ENCODE measurements at regions not wholly inside any gene's neighbourhood (a gene's known extent, or its start where the extent isn't known, plus 50 kb on each side); places are given as distances from the start of the nearest gene placed in this dataset.

DNA sequence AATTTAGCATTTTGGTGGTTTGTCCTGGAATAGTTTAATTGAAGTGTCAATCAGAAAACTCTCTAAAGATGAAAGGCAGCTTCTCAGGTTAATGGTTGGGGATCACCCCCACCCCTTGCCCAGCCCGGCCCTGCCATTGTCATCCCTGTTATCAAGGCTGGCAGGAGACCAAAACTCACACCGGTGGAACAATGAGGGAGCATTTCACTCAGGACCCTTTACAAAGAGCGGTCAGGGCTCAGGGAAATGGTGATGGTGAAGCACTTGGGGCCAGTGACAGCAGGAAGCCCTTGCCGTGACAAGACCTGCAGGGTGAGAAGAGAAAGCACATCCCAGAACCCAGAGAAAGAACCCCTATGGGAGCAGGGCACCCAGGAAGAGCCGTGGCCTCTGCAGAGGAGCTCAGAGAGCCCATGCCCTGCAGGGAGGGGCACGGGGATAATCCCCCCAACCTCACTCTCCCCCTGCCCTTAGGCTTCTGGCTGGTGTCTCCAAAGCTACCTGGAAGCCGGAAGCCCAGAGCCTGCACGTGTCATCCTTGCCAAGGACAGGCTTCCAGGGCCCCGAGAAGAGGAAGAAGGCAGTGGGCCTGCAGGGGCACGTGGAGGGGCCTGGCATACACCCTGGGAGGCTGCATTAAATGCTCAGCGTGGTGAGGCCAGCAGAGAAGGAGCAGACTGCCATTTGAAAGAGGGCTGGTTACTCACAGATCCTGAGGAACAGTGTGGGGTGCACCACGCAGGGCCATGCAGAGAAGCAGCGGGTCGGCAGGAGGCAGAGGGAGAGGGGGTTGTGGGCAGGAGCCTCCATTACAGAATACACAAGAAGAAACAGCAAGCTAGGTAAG is 80.6 kb upstream of the PRR20G start:
- H3K36me3 ChIP-seq (ENCODE audit: insufficient read depth, low read length): no peaks in the 10 kb centered on the region
- H3K4me2 ChIP-seq (ENCODE audit: low read length): no peak overlapping the region
- no peak overlapping the region for H3K9ac ChIP-seq (ENCODE audit: low read length)
- no peaks in the 10 kb centered on the region for H4K20me1 ChIP-seq (ENCODE audit: insufficient read depth)
- no peak overlapping the region for H3K27ac ChIP-seq (ENCODE audit: low read length)
- H3F3A ChIP-seq (ENCODE audit: insufficient read depth, low read length, poor library complexity, severe bottlenecking): no peaks in the 10 kb centered on the region
- H3K9me3 ChIP-seq (ENCODE audit: low read length): peaks cover 3% of the 10 kb centered on the region
- no peak overlapping the region for H2AFZ ChIP-seq (ENCODE audit: low read depth, low read length)
- H3K79me2 ChIP-seq (replicated peaks; ENCODE audit: insufficient read depth, low read length): no peaks in the 10 kb centered on the region
- H3K9me2 ChIP-seq (ENCODE audit: insufficient read depth, low read length): no peaks in the 10 kb centered on the region
- TF ChIP-seq TAF1 (IDR thresholded peaks at IDR 0.05; ENCODE audit: low read depth) (no peak), POLR2AphosphoS5 (IDR thresholded peaks at IDR 0.05) (no peak), EP300 (conservative IDR thresholded peaks at IDR 0.05; ENCODE audit: poor library complexity, severe bottlenecking) (no peak), SMC3 (conservative IDR thresholded peaks at IDR 0.05; ENCODE audit: poor library complexity) (no peak), EZH2 (IDR thresholded peaks at IDR 0.05; ENCODE audit: borderline replicate concordance, insufficient read depth, low read length, poor library complexity, severe bottlenecking) (no peak), MXI1 (conservative IDR thresholded peaks at IDR 0.05; ENCODE audit: poor library complexity, severe bottlenecking) (no peak), RAD21 (conservative IDR thresholded peaks at IDR 0.05) (no peak), REST (IDR thresholded peaks at IDR 0.05; ENCODE audit: borderline replicate concordance) (no peak)
- TF ChIP-seq, protein P1, sequence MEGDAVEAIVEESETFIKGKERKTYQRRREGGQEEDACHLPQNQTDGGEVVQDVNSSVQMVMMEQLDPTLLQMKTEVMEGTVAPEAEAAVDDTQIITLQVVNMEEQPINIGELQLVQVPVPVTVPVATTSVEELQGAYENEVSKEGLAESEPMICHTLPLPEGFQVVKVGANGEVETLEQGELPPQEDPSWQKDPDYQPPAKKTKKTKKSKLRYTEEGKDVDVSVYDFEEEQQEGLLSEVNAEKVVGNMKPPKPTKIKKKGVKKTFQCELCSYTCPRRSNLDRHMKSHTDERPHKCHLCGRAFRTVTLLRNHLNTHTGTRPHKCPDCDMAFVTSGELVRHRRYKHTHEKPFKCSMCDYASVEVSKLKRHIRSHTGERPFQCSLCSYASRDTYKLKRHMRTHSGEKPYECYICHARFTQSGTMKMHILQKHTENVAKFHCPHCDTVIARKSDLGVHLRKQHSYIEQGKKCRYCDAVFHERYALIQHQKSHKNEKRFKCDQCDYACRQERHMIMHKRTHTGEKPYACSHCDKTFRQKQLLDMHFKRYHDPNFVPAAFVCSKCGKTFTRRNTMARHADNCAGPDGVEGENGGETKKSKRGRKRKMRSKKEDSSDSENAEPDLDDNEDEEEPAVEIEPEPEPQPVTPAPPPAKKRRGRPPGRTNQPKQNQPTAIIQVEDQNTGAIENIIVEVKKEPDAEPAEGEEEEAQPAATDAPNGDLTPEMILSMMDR (IDR thresholded peaks at IDR 0.05; ENCODE audit: poor library complexity, severe bottlenecking): no peak
- H3K4me3 ChIP-seq (ENCODE audit: low read length): no peak overlapping the region
- H3K27me3 ChIP-seq (ENCODE audit: insufficient read depth, low read depth, low read length): no peaks in the 10 kb centered on the region

DNA sequence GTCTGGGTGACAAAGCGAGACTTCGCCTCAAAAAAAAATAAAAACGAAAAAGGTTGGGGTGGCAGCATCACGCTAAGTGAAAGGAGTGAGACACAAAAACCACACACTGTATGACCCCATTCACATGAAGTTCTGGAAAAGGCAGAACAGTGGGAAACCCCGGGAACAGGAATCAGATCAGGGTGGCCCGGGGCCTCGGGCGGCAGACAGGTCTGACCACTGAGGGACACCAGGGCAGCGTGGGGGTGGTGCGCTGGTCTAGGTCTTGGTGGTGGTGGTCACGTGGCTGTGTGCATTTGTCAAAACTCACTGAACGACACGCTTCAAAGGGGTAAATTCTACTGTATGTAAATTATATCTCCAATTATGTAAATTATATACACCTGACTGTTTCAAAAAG is 79.7 kb upstream of the PRR20G start:
- H3K27ac ChIP-seq (ENCODE audit: low read length): no peak overlapping the region
- no peaks in the 10 kb centered on the region for H3F3A ChIP-seq (ENCODE audit: insufficient read depth, low read length, poor library complexity, severe bottlenecking)
- TF ChIP-seq TAF1 (IDR thresholded peaks at IDR 0.05; ENCODE audit: low read depth) (no peak), SMC3 (conservative IDR thresholded peaks at IDR 0.05; ENCODE audit: poor library complexity) (no peak), EZH2 (IDR thresholded peaks at IDR 0.05; ENCODE audit: borderline replicate concordance, insufficient read depth, low read length, poor library complexity, severe bottlenecking) (no peak), EP300 (conservative IDR thresholded peaks at IDR 0.05; ENCODE audit: poor library complexity, severe bottlenecking) (no peak), RAD21 (conservative IDR thresholded peaks at IDR 0.05) (no peak), REST (IDR thresholded peaks at IDR 0.05; ENCODE audit: borderline replicate concordance) (no peak), POLR2AphosphoS5 (IDR thresholded peaks at IDR 0.05) (no peak), MXI1 (conservative IDR thresholded peaks at IDR 0.05; ENCODE audit: poor library complexity, severe bottlenecking) (no peak)
- TF ChIP-seq, protein P1 (IDR thresholded peaks at IDR 0.05; ENCODE audit: poor library complexity, severe bottlenecking): no peak
- H3K4me3 ChIP-seq (ENCODE audit: low read length): no peak overlapping the region
- H3K79me2 ChIP-seq (replicated peaks; ENCODE audit: insufficient read depth, low read length): no peaks in the 10 kb centered on the region
- no peak overlapping the region for H2AFZ ChIP-seq (ENCODE audit: low read depth, low read length)
- H3K9me2 ChIP-seq (ENCODE audit: insufficient read depth, low read length): no peaks in the 10 kb centered on the region
- no peaks in the 10 kb centered on the region for H3K36me3 ChIP-seq (ENCODE audit: insufficient read depth, low read length)
- H4K20me1 ChIP-seq (ENCODE audit: insufficient read depth): no peaks in the 10 kb centered on the region
- H3K9ac ChIP-seq (ENCODE audit: low read length): no peak overlapping the region
- H3K27me3 ChIP-seq (ENCODE audit: insufficient read depth, low read depth, low read length): no peaks in the 10 kb centered on the region
- H3K9me3 ChIP-seq (ENCODE audit: low read length): peaks cover 3% of the 10 kb centered on the region
- H3K4me2 ChIP-seq (ENCODE audit: low read length): no peak overlapping the region

Data from neural cell (in vitro differentiated cells).